NB4 (cell line): ENCODE measurements at regions not wholly inside any gene's neighbourhood (a gene's known extent, or its start where the extent isn't known, plus 50 kb on each side); places are given as distances from the start of the nearest gene placed in this dataset.
"Not testable (repeated sequence)": the region's sequence is repeated elsewhere in the genome, so short reads cannot be mapped to it uniquely, and the experiment has no call there.

Experiments used
- DNase-seq: peaks from one replicate; pipeline ENCODE4 v3.0.0; 2010; ENCODE audit warnings: low read depth
- H3K4me3 ChIP-seq: one replicate; pipeline ENCODE4 v1.5.1; 2011; ENCODE audit warnings: mild to moderate bottlenecking, low read depth, low read length, moderate library complexity
- CTCF ChIP-seq: IDR thresholded peaks from one replicate; pipeline ENCODE4 v1.5.1; 2012; ENCODE audit warnings: low read depth, low read length
- MAX ChIP-seq: IDR thresholded peaks from 2 replicates; pipeline ENCODE4 v1.6.1; 2011; ENCODE audit warnings: low read depth, low read length
- MYC ChIP-seq: IDR thresholded peaks from 2 replicates; pipeline ENCODE4 v1.6.1; 2011; ENCODE audit warnings: low read depth, low read length
- POLR2A ChIP-seq: IDR thresholded peaks from 2 replicates; pipeline ENCODE4 v1.6.1; 2011; ENCODE audit warnings: mild to moderate bottlenecking; ENCODE audit not compliant: insufficient read length; ENCODE audit errors: extremely low read depth

- no peak for DNase-seq
- TF ChIP-seq POLR2A (no peak), MAX (no peak), MYC (no peak), CTCF (no peak)
- no peak overlapping the region for H3K4me3 ChIP-seq
Measured at GRCh38 chr4:24352112-24352511, 232.2 kb downstream of the DHX15 start.

- H3K4me3 ChIP-seq, DNase-seq: not testable (repeated sequence)
- peak; percentile 14 for TF ChIP-seq CTCF
Measured at GRCh38 chr4:24349168-24349996, 235.0 kb downstream of the DHX15 start.

- TF ChIP-seq MYC (no peak), MAX (no peak), CTCF (no peak), POLR2A (no peak)
Measured at GRCh38 chr4:24339260-24339659, 245.1 kb downstream of the DHX15 start.

GRCh38 chr4:24337451-24338190, 246.7 kb downstream of the DHX15 start:
- TF ChIP-seq POLR2A = no peak
- no peak overlapping the region for H3K4me3 ChIP-seq
- DNase-seq = no peak

More at GRCh38 chr4:24339260-24339659, 245.1 kb downstream of the DHX15 start:
- H3K4me3 ChIP-seq = no peak overlapping the region
- no peak for DNase-seq

- no peak for DNase-seq
- H3K4me3 ChIP-seq = no peak overlapping the region
- no peak for TF ChIP-seq MAX
- no peak for TF ChIP-seq CTCF
- TF ChIP-seq POLR2A = no peak
- TF ChIP-seq MYC = no peak
Measured at GRCh38 chr4:24335616-24336015, 248.7 kb downstream of the DHX15 start.

- H3K4me3 ChIP-seq = no peak overlapping the region
- no peak for DNase-seq
- TF ChIP-seq POLR2A = no peak
- TF ChIP-seq MAX = no peak
- TF ChIP-seq CTCF = no peak
- TF ChIP-seq MYC = no peak
Measured at GRCh38 chr4:24334906-24335305, 249.4 kb downstream of the DHX15 start.
